ACHN (cell line): ENCODE measurements at regions not wholly inside any gene's neighbourhood (a gene's known extent, or its start where the extent isn't known, plus 50 kb on each side); places are given as distances from the start of the nearest gene placed in this dataset.

ENCODE experiments used
- DNase-seq: peaks from one replicate; pipeline ENCODE4 v3.0.0-alpha.2; 2015
- in situ Hi-C: cut with HindIII; loops from 2 replicates; pipeline ENCODE4 v1.10.0; 2017; ENCODE audit warnings: low sequenced_read_pairs, low pct_ligation_motif_present, low pct_unique_long_range_greater_than_20kb

DNA sequence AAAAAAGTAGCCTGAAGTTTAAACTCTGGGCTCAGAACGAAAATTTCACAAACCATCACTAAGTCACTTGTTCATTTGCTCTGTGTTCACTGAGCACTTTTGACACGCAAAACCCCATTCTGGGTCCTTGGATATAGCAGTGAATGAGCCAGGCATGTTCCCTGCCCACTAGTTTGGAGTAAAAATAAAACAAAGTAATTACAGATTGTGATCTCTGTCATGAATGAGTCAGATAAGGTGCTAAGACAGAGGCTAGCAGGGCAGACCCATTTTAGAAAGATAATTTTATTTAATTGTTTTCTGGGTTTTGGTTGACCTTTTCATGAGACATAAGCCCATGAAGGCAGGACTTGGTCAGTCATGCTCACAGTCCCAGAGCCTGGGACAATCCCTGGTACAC, 84.1 kb upstream of the ARHGEF3 start:
- DNase-seq: no peak
- in situ Hi-C loops: no loop called here

DNA sequence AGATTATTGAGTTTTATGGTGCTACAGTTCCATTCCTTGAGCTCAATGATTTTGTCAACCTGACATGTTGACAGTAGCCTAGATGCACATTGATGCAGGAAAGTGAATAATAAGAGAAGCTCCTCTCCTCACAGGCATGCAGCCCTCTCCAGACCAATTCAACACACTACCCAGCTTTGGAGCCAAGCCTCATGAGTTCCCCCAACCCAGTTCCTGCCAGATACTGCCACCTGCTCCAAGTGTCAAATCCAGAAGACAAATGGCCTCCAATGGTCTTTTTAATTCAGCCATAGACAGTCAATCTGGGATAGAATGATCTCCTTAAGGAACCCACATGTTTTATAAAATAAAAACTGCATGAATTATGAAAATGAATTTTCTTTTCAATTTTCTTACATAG, 83.7 kb upstream of the ARHGEF3 start:
- DNase-seq: no peak
- in situ Hi-C loops: no loop called here

- no peak for DNase-seq
- in situ Hi-C loops: no loop called here
These were observed 82.6 kb upstream of the ARHGEF3 start for GRCh38 chr3:56884387-56884786.

GRCh38 chr3:56883828-56884227, 82.1 kb upstream of the ARHGEF3 start:
- in situ Hi-C loops: no loop called here
- no peak for DNase-seq

DNA sequence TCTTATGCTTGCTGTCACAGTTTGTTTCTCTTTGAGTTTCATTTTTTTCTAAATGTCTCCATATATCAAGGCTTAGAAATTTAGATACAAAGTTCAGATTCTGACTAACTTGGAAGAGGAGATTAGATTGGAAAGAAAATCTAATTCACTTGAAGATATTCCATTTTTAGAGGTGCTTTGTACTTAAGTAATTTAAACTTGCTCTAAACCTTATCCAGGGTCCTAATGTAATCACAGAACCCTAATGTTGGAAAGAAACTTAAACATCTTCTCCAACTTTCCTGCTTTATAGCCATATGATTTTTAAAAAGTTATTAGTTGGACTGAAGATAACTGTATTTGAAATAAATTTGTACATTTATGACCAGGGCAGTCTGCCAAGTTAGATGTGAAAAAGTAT, 81.1 kb upstream of the ARHGEF3 start:
- no peak for DNase-seq
- in situ Hi-C loops: no loop called here

DNA sequence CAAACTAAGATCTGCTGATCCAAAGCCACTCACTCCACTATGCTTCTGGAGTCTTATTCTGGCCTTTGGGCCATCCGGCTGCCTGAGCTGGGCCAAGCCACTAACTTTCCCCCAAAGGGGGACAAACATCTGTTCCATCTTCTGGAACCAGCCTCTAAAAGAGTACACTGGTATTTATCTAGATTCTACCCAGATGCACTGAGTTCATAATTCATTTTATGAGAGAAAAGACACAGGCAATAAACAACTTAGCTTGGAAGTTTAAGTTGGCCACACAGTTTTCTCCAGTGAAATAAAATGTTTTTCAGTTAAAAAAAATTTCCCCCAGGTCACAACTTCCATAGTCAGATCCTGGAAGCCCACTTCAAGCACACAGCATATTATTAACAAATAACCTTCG, 80.1 kb upstream of the ARHGEF3 start:
- DNase-seq: no peak
- in situ Hi-C loops: no loop called here

- in situ Hi-C loops: no loop called here
- no peak for DNase-seq
These were observed 79.2 kb upstream of the ARHGEF3 start for GRCh38 chr3:56880720-56881575.

DNA sequence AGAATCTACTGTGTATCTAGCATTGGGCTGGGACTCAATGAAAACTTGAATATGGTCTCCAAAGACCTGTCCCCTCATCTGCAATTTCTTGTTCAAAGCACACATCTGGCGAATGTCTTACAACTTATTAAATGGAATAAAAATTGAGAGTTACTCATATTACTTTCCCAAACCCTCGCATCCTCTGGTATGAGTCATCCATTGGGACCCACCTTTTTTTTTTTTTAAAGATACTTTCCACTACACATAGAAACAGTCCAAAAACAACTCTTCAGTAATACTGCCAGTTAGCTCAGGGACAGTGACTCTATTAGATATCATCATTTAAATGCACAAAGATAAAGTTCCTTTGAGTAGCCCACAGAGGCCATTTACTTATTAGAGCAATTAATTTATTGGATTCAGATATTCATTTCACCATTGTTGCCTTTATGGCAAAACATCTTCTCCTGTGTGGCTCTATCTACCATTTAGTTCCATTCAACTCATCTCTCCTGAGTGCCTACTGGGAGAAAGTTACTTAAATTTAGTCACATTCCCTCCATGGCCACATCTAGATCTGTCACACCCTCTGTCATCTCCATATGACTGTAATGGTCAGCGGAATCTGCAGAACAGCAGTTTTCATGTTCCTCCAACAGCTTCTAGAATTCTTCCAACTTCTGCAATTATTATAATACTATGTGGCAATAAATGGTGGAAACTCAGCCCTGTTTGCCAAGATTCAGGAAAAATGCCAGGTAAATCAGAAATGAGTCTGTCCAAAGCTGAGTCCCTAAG, 77.9 kb upstream of the ARHGEF3 start:
- no peak for DNase-seq
- in situ Hi-C loops: no loop called here

GRCh38 chr3:56878074-56878473, 76.3 kb upstream of the ARHGEF3 start:
- in situ Hi-C loops: no loop called here
- no peak for DNase-seq

GRCh38 chr3:56876916-56877315, 75.2 kb upstream of the ARHGEF3 start:
- DNase-seq: no peak
- in situ Hi-C loops: no loop called here

DNA sequence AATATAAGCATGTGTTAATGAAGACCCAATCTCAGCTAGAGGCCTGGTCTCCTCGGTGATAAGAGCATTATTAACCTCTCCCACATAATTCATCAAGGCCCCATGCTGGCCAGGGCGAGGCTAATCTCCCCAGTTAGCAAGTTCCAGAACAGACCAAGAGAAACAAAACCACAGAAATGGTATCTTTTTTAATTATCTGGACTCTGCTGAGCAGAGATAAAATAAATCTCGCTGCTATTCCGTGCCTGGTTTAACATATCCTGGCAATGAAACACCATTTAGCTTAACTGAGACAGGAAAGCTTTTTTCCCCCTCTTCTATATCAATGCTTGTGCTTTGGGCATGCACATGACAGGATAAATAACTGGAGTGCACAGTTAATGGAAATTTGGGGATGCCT, 72.5 kb upstream of the ARHGEF3 start:
- in situ Hi-C loops: no loop called here

GRCh38 chr3:56870436-56870835, 68.7 kb upstream of the ARHGEF3 start:
- in situ Hi-C loops: no loop called here
- DNase-seq: no peak

More for the DNA sequence above, 72.5 kb upstream of the ARHGEF3 start:
- no peak for DNase-seq

- DNase-seq: no peak
- in situ Hi-C loops: no loop called here
These were observed 67.6 kb upstream of the ARHGEF3 start for GRCh38 chr3:56869157-56869889.

- in situ Hi-C loops: no loop called here
- no peak for DNase-seq
These were observed 67.0 kb upstream of the ARHGEF3 start for GRCh38 chr3:56868706-56869105.

DNA sequence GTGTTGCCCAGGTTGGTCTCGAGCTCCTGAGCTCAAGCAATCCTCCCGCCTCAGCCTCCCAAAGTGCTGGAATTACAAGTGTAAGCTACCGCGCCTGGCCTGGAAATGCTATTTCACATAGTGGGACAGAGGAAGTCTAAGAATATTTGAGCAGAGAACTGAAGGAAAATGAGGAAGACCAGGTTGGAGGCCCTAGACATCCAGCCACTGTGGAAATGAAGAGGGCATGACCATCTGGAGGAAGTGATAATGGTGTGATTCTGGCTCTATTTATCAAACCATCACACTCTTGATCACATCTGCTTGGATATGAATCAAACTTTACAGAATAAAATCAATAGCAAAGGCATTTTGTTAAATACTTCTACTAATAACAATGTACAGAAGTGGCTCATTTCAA, 65.9 kb upstream of the ARHGEF3 start:
- DNase-seq: no peak
- in situ Hi-C loops: no loop called here

- DNase-seq: no peak
- in situ Hi-C loops: no loop called here
These were observed 63.3 kb upstream of the ARHGEF3 start for GRCh38 chr3:56864918-56865524.

DNA sequence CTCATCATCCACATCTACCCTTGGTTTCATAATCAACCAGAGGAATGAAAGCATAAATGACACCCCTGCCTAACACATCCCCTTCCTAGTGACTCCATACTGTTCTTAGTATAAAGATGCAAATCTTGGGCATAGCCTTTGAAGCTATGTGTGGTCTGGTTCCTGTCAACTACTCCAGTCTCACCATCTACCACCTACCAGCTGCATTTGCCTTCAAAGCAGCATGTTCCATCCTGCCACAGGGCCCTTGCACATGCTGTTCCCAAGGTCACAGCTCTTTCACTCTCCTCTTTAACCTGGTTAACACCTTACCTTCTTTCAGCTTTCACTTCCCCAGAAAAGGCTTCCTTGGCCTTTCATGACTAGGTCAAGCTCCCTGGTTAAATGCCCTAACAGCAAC, 62.3 kb upstream of the ARHGEF3 start:
- no peak for DNase-seq
- in situ Hi-C loops: no loop called here

DNA sequence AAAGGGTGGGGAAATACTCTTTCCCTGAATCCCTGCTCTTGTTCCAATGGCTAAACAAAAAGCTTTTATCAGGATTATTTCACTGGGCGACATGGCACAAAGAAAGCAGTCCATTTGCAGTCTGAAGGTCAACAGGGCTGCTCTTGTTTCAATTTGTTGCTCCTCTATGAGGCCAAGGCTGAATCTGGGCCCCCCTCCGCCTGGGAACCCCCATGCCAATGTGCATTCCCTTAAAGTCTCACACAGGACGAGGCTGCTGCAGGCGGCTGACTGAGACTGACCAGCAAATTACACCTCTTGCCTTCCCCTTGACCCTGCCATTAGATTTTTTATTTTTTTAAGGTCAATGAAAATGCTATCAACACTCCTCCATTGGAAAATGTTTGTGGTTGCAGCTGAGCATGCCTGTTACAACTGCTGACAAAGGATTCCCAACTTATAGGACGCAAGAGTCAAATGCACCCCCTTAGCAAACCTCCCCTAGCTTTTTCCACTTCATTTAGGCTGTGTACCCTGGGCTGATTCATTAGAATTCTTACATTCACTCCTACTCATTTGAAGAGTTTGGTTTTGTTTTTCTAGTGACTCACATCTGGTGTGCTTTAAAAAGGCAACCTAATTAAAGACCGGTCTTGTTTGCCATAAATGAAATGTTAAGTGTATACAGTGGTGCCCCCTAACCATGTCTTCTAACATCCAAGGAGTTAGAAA, 60.8 kb upstream of the ARHGEF3 start:
- in situ Hi-C loops: no loop called here
- DNase-seq: no peak
